IPS DF 6.9 (cell line): ENCODE measurements at regions not wholly inside any gene's neighbourhood (a gene's known extent, or its start where the extent isn't known, plus 50 kb on each side); places are given as distances from the start of the nearest gene placed in this dataset.

ENCODE experiments used
- DNase-seq: peaks from one replicate; pipeline ENCODE4 v3.0.0-alpha.2; 2013; ENCODE audit warnings: low read depth, low spot score
- H3K27ac ChIP-seq: one replicate; pipeline ENCODE4 v1.5.1; 2013; ENCODE audit warnings: low read length, control low read depth
- H3K27me3 ChIP-seq: 2 replicates; pipeline ENCODE4 v1.6.1; 2013; ENCODE audit warnings: mild to moderate bottlenecking, low read length; ENCODE audit not compliant: control insufficient read depth, insufficient read depth
- H3K36me3 ChIP-seq: 2 replicates; pipeline ENCODE4 v1.6.1; 2013; ENCODE audit warnings: low read length; ENCODE audit not compliant: control insufficient read depth, insufficient read depth
- H3K4me1 ChIP-seq: 2 replicates; pipeline ENCODE4 v1.6.1; 2013; ENCODE audit warnings: low read length; ENCODE audit not compliant: control insufficient read depth, insufficient read depth
- H3K4me3 ChIP-seq: 2 replicates; pipeline ENCODE4 v1.5.1; 2013; ENCODE audit warnings: mild to moderate bottlenecking, low read length
- H3K9me3 ChIP-seq: 2 replicates; pipeline ENCODE4 v1.6.1; 2013; ENCODE audit warnings: low read length, inconsistent platforms; ENCODE audit not compliant: control insufficient read depth, insufficient read depth
- WGBS: extraction: QIAGEN DNeasy Blood & Tissue Kit; methylation state at CpG from one replicate; pipeline ENCODE4 v1.1.7; 2013; ENCODE audit warnings: mixed read lengths, missing lambda C conversion rate; ENCODE audit not compliant: insufficient read length, insufficient coverage; 5-methylcytosine and 5-hydroxymethylcytosine counted together

DNA sequence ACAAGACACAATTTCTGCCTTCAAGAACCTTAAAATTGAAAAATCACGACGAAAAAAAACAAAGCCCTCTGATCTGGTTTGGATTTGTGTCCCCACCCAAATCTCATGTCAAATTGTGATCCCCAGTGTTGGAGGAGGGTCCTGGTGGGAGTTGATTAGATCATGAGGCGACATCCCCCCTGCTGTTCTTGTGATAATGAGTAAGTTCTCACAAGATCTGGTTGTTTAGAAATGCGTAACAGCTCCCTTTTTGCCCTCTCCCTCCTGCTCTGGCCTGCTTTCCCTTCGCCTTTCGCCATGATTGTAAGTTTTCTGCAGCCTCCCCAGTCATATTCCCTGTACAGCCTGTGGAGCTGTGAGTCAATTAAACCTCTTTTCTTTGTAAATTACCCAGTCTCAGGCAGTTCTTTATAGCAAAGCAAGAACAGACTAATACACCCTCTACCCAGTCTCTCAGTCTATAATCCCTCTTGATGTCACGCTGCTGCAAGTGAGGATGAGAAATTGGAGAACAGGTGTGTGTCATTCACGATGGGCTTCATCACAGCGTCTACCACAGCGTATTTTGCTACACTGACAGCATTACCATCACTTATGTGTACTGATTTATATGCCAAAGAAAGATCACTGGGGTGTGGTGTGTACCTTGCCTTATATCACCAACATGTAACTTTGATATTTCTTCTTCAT lies 330.7 kb downstream of the MTX2 start:
- no peaks in the 10 kb centered on the region for H3K9me3 ChIP-seq
- no CpG with 5 or more reads among the region's 10 CpGs for WGBS
- DNase-seq, result no peak
- H3K4me1 ChIP-seq, result no peaks in the 10 kb centered on the region
- H3K4me3 ChIP-seq, result no peak overlapping the region
- no peaks in the 10 kb centered on the region for H3K27me3 ChIP-seq
- H3K36me3 ChIP-seq, result no peaks in the 10 kb centered on the region
- H3K27ac ChIP-seq, result no peak overlapping the region

DNA sequence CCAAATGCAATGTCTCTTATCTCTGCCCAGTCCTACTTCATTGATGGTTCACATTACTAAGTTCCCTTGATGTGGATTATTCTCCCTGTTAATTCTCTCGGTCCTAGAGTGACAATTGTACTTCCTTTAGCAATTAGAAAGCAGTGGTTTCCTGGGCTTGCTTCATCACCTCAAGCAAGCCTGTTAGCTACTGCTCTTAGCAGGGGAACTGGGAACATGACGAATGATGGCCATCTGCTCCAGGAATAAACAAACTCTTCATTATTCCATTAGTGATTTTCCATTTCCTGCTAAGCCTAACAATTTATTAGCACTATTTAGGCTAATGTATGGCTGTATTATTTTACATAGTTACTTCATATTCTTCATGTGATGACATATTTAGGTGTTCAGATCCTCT lies 331.8 kb downstream of the MTX2 start:
- H3K4me1 ChIP-seq, result no peaks in the 10 kb centered on the region
- DNase-seq, result no peak
- H3K27ac ChIP-seq, result no peak overlapping the region
- H3K9me3 ChIP-seq, result no peaks in the 10 kb centered on the region
- H3K36me3 ChIP-seq, result no peaks in the 10 kb centered on the region
- no peaks in the 10 kb centered on the region for H3K27me3 ChIP-seq
- H3K4me3 ChIP-seq, result no peak overlapping the region
- no CpG with 5 or more reads among the region's 2 CpGs for WGBS

DNA sequence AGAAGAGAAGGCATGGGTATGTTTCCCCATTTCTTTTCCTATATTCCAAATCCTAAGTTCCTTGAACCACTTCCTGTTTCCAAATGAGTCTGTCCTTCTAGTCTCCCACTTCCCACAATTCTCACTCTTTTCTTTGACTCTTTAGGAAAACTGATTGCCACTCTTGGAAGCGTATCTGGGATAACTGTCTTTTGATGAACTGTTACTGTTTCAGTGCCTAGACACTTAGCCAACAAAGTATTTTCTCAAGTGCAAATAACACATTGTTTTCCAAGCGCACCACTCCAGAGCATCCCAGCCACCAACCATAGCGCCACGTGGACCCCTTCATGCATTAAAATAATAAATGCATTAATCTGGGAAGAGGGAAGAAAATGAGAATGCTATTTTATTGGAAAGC lies 342.8 kb downstream of the MTX2 start:
- Histone ChIP-seq H3K9me3 (no peaks in the 10 kb centered on the region), H3K4me1 (no peaks in the 10 kb centered on the region), H3K4me3 (no peak overlapping the region), H3K27ac (no peak overlapping the region), H3K36me3 (no peaks in the 10 kb centered on the region), H3K27me3 (no peaks in the 10 kb centered on the region)
- no peak for DNase-seq
- no CpG with 5 or more reads among the region's 4 CpGs for WGBS

DNA sequence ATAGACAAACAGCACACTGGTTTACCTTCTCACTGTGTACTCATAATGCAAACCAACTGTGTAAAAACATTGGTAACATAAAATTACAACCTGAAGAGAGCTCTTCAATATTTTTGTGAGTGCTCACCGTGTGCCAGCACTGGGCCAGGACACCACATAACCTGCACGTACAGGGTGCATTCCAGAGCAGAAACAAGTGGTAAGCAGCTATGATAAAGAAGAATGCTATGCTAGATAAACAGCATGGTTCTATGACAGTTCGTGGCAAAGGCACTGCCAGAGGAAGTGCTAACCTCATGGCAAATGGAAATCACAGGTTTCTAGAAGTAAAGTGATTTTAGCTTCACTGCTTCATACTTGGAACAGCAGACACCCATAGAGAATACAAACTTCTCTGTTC lies 343.5 kb downstream of the MTX2 start:
- no peak for DNase-seq
- Histone ChIP-seq H3K27ac (no peak overlapping the region), H3K9me3 (no peaks in the 10 kb centered on the region), H3K27me3 (no peaks in the 10 kb centered on the region), H3K36me3 (no peaks in the 10 kb centered on the region), H3K4me1 (no peaks in the 10 kb centered on the region), H3K4me3 (no peak overlapping the region)
- no CpG with 5 or more reads among the region's 3 CpGs for WGBS

DNA sequence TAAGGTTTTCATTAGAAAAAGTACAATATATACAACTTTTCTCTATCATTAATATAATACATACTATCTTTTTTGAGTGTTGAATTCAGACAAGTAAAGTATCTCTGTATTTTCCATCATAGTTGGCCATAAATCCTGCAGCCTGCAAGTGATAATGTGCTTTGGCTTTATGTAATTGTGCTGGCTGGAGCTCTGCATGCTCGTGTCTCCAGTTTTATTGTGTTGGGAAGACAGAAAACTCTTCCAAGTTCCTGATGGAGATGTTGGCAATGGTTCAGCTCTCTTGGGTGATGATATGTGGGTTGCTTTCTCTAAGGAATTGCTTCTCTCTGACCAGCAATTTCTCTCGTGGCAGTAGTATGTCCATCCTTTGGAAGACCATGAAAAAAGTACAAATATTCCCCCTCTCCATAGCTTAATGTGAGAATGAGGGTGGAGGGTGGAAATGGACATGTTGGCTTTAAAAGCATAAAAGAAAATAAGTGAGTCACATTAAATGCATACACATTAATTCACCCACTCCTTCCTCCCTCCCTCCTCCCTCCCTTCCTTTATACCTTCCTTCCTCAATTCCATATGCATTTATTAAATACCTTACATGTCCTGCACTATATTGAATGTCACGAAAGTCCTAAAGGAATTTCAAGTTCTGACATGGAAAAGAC lies 344.2 kb downstream of the MTX2 start:
- H3K36me3 ChIP-seq, result no peaks in the 10 kb centered on the region
- no peak overlapping the region for H3K27ac ChIP-seq
- WGBS, result no CpG with 5 or more reads among the region's 3 CpGs
- no peak overlapping the region for H3K4me3 ChIP-seq
- no peaks in the 10 kb centered on the region for H3K4me1 ChIP-seq
- H3K9me3 ChIP-seq, result no peaks in the 10 kb centered on the region
- DNase-seq, result no peak
- no peaks in the 10 kb centered on the region for H3K27me3 ChIP-seq

DNA sequence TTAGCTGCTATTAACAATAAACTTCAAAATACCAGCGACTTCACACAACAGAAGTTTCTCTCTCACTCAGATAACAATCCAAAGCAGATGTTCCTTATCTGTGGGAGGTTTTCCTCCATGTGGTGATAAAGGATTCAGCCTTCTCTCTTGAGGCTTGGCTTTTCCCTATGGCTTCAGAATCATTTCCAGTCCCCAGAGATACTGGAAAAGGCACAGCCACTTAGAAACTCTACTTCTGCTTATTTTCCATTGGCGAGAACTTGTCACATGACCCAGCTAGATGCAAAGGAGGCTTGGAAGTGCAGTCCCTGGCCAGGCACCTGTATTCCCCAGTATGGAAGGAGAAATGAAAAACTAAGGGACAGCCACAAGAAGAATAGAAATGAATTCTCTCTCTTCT lies 344.8 kb downstream of the MTX2 start:
- H3K36me3 ChIP-seq, result no peaks in the 10 kb centered on the region
- no peaks in the 10 kb centered on the region for H3K4me1 ChIP-seq
- no peaks in the 10 kb centered on the region for H3K9me3 ChIP-seq
- no peak overlapping the region for H3K4me3 ChIP-seq
- H3K27ac ChIP-seq, result no peak overlapping the region
- no peak for DNase-seq
- no peaks in the 10 kb centered on the region for H3K27me3 ChIP-seq
- whole genome bisulfite sequencing, result no CpG with 5 or more reads among the region's 2 CpGs

DNA sequence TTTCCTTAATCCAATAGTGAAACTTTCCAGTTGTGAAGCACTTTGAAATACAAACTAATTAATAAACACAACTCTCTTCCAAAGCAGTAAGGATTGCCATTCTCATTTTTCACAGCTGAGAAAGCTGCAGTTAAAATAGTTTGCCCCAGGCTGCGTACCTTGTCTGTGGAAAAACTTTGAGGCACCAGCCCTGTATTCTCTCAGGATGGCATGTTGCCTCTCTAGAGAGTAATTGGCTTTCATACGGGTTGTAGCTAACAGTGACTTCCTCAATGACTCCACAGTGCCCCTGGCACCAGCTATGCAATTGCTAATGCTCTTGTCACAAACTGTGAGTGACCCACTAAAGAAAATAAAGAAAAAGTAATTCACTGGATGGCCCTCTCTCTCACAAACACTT lies 345.7 kb downstream of the MTX2 start:
- no peaks in the 10 kb centered on the region for H3K27me3 ChIP-seq
- no peak overlapping the region for H3K27ac ChIP-seq
- no CpG with 5 or more reads among the region's 2 CpGs for WGBS
- H3K4me1 ChIP-seq, result no peaks in the 10 kb centered on the region
- DNase-seq, result no peak
- no peaks in the 10 kb centered on the region for H3K9me3 ChIP-seq
- no peak overlapping the region for H3K4me3 ChIP-seq
- no peaks in the 10 kb centered on the region for H3K36me3 ChIP-seq

DNA sequence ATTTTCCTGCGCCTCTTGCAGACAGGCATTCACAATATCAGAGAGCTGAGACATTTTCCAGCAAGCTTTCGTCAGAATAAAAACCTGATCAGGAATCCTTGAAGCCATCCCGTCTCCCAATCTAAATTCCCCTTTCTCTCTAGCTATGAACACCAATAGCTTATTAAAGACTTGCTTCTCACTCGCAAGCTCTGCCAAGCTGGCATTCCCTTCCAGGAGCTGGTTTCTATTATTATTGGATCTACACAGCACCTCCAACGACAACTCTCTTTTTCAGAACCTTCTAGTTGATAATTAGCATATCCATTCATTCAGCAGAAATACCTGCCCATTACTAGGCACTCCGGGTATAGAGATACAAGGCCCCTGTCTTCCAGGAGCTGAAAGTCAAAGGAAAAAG lies 350.3 kb downstream of the MTX2 start:
- no peak for DNase-seq
- Histone ChIP-seq H3K27me3 (no peaks in the 10 kb centered on the region), H3K36me3 (no peaks in the 10 kb centered on the region), H3K27ac (no peak overlapping the region), H3K9me3 (no peaks in the 10 kb centered on the region), H3K4me3 (no peak overlapping the region), H3K4me1 (no peaks in the 10 kb centered on the region)
- no CpG with 5 or more reads among the region's 6 CpGs for WGBS

DNA sequence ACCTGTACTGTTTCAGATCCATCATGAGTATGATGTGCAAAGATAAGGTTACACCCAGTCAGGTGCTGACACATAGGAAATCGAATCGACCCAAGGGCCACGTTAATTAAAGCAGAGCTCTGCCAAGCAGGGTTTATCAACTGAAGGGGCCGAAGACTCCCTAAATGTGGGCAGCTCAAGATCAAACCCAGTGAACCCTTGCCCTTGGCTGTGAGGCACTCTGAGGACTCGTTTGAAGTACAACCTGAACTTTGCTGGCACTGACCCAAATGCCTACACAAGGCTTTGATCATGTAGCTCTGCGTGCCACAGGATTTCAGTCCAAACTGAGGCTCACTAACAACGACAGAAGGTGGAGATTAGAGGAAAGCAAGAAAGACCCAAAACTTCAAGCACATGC lies 352.1 kb downstream of the MTX2 start:
- no peak for DNase-seq
- Histone ChIP-seq H3K27ac (no peak overlapping the region), H3K4me3 (no peak overlapping the region), H3K27me3 (no peaks in the 10 kb centered on the region), H3K36me3 (no peaks in the 10 kb centered on the region), H3K9me3 (no peaks in the 10 kb centered on the region), H3K4me1 (no peaks in the 10 kb centered on the region)
- WGBS, result no CpG with 5 or more reads among the region's 7 CpGs

DNA sequence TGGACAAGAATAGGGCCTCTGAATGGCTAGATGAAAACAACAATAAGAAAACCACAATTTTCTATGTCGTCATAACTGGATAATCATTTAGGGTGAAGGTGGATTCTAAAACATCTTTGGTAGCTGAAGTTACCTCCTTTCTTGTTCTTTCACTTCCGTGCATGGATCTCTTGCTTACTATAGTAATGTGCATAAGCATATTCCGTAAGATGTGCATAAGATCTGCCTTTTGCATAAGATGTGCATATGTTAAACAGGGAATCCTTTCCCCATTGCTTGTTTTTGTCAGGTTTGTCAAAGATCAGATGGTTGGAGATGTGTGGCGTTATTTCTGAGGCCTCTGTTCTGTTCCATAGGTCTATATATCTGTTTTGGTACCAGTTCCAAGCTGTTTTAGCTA lies 353.6 kb downstream of the MTX2 start:
- Histone ChIP-seq H3K4me3 (no peak overlapping the region), H3K9me3 (no peaks in the 10 kb centered on the region), H3K27ac (no peak overlapping the region), H3K36me3 (no peaks in the 10 kb centered on the region), H3K27me3 (no peaks in the 10 kb centered on the region), H3K4me1 (no peaks in the 10 kb centered on the region)
- no peak for DNase-seq
- no CpG with 5 or more reads among the region's 4 CpGs for WGBS

DNA sequence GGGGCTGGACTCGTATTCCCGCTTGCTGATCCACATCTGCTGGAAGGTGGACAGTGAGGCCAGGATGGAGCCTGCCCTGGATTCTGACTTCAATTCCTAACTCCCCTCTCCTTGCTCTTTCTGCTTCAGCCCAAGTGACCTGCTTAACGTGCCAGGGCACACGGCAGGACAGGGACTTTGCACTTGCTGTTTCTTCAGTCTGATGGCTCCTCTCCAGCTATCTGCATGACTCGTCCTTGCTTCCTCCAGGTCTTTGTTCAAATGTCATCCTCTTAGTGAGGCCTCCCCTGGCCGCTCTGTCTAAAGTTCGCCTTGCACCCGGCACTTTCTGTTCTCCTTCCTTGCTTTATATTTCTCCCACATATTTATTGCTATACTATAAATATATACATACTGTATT lies 357.6 kb downstream of the MTX2 start:
- Histone ChIP-seq H3K36me3 (no peaks in the 10 kb centered on the region), H3K4me3 (no peak overlapping the region), H3K27ac (no peak overlapping the region), H3K9me3 (no peaks in the 10 kb centered on the region), H3K4me1 (no peaks in the 10 kb centered on the region), H3K27me3 (no peaks in the 10 kb centered on the region)
- DNase-seq, result no peak
- no CpG with 5 or more reads among the region's 8 CpGs for WGBS
